Superior temporal gyrus (tissue), 1 donor: ENCODE measurements at regions not wholly inside any gene's neighbourhood (a gene's known extent, or its start where the extent isn't known, plus 50 kb on each side); places are given as distances from the start of the nearest gene placed in this dataset.

Experiments
- DNase-seq: peaks from one replicate; pipeline ENCODE4 v3.0.0-alpha.2; 2016; ENCODE audit errors: extremely low spot score

DNA sequence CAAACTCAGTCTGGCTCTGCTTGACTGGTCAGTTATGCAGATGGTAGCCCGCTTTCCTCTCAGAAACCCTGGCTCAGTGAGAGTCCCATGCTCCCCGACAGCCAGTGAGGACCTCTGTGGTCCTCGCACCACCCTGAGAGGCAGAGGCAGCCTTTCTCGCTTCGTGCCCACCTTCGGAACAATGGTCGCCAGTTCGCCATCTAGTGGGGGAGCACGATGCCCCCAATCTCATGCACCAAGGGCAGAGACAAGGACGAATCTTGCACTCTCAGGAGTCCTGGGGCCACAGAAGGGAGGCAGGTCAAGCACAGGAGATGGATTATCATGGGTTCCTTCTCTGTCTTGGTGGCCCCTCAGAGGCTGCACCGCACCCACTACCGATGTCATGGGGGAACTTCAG is 75.2 kb downstream of the RHCG start:
- DNase-seq = no peak

DNA sequence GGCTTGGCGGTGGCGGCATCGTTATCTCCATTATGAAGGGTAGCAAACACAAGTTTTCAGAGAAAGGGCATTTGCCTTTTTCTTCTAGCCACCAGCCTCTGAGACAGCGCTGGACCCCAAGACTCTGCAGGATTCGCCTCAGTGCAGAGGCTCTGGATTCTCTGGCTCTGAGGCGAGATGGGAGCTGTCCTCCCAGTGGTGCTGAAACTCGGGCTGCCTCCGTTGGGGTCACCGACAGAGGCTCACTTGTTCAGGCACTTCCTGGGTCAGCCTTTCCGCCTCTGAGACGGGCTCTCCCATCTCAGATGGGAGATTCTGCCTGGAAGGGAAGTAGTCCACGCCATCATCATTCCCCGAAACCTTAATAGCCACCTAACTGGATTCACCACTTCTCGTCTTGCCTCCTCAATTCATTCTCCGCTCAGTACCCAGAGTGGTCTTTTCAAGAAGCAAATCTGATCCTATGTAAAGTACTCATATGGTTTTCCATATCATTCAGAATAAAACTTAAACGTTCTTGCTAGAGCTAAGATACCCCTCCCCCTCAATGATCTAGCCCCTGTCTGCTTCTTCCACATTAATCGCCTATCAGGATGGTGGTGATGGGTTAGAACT is 76.9 kb downstream of the RHCG start:
- no peak for DNase-seq

DNA sequence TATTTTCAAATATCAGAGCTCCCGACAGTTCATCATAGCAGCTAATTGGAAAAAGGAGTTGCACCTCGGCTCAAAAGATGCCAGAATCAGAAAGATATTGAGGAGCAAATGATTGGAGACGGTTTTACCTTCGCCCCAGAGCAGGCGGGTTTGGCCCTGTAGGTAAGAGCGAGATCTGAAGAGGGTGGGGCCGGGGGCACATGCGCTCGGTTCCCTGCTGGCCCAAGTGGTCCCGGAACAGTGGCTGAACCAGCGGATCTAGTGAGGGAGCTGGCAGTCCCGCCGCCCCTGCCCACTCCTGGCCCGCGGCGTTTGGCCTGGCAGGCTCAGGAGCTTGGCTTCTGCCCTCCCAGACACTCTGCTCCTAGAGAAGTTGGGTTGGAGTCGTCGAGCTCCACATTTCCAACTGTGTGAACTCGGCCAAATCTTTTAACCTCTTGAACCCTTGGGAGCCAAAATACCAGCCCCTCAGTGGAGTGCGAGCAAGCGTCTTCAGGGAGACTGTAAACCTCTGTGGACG is 79.1 kb downstream of the RHCG start:
- no peak for DNase-seq

DNA sequence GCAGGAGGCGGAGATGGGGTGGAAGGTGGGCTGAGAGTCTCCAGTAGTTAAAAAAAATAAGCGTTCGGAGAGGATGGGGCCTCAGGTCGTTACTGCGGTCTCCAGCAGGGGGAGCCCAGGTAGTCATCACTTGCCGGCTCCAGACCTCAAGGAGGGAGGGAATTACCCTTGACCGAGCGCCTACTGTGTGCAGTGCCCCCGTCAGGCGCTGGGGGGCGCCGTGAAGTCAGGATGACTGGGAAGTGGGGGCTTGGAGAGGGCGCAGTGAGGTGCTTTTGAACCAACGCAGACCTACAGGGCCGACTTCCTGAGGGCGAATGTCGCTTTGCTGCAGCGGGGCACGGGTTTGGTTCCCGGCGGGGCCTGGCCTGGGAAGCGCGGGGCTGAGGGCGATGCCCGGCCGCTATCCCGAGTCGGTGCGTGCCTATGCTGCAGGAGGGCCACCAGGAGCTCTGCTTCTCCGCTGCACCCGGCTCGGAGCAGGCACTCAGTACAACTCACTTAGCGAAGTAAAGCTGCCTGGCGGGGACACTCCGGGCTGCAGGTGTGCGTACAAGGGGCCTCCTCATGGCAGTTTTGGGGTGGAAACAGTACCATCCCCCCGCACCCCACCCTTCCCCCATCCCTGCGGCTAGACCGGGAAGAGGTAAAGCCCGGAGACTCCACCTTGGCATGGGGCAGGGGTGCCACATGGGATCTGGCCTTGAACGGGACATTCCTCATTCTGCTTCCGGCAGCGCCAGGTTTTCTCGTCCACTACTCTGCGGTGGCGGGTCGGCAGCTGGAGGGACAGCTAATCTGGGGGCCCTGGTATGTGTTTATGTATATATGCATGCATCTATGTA is 79.8 kb downstream of the RHCG start:
- no peak for DNase-seq

DNA sequence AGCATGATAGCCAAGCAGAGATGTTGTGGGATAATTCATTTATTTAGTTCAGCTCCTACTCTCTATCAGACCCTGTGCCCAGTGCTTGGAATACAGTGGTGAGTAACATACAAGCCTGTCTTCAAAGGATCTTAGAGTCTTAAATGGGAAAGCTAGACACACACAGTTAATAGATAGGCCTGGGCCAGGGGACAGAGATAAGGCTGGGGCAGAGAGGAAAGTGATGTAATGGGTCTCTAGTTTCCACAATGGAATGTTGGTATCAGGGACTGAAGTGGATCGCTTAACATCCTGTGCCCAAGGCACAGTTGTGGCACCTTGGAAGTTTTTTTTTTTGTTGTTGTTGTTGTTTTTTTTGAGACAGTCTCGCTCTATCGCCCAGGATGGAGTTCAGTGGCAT is 79.9 kb upstream of the POLG start:
- no peak for DNase-seq

DNA sequence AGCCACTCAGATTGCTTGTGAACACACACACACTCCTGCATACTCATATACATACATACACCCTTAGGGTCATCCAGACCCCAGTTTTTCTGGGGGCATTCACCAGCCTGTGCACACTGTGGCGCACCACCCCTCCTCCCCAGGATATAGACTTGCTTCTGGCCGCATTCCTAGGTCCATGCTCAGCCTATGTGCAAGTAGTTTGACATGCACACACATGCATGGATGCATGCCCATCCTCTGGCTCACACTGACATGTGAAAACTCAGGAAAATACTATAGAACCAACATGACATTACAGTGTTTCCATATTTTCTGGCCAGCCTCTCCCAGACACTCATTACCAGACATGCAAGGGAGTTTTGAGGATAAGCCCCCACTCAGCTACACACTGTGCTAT is 79.3 kb upstream of the POLG start:
- DNase-seq = no peak

DNA sequence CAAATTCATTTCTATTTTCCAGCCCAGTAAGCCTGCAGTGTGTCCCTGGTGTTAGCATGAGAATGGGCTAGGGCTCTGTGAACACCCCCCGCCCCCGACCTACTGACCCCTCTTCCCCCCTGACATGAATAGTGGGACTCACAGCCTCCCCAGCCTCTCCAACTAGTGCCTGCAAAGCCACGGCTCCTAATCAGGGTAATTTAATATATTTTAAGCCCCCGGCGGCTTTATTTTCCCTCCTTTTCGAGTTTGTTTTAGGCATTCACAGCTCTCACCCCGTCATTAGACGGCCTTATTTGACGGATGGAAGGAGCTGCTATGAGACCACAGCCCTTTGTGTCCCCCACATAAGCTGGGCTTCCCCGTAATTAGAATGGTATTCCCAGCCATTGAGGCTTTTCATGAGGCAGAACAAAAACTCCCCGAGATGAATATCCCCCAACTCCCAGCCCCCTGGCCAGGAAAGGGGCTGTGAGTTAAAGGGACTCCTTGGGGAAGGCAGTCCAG is 78.3 kb upstream of the POLG start:
- DNase-seq = no peak

DNA sequence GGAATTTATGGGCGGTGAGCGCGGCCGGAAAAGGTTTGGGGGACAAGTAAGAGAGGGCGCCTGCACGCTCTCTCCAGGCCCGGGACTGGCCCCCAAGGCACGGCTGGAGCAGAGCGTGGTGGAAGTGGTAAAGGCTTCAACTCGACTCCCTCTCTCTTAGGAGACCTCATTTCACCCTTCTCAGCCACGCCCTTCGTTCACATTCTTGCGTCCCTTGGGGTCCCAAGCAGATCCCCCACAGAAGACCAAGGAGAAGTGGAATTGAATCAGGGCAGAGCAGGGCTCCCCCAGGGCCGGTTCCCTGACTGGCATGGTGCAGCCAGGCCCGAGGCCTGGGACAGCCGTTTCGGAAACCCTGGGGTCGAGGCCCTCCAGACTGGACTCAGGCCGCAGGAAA is 75.4 kb upstream of the POLG start:
- no peak for DNase-seq

DNA sequence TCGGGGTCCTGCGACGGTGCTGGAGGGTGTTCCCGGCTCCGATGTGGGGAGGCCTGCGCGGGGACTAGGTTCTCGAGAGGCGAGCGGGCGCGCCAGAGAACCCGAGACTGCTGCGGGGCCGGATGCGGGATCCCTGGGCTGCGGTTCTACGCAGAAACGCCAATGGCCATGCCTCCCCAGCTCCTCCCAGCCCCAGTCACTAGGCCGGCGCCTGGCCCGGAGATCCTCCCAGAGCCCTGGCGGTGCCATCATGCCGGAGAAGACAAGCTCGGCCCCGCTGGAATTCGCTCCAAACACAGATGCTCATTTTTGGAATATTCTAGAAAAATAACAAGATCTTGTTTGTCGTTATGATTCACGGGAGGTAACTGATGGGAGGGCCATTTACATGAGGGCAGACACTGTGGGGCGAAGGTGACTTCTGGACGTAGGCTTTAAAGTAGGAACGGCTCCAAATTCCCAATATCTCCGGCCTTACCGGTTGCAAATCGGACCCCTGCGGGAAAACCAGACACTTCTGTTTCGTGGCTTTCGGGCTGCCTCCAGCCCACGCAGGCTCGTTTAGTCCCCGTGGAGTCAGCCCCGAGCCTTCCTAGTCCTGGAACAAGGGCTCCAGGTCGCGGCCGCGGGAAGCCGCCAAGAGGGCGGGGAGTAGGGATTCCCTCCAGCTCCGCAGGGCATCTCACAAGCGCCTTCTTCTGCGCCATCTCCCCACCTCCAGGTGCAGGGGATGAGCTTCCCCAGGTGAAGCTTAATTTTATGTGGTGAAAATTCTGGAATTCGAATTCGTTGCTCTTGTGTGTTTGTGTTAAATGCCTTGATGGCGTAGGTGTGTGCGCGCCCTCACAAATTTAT is 74.8 kb upstream of the POLG start:
- DNase-seq = no peak

DNA sequence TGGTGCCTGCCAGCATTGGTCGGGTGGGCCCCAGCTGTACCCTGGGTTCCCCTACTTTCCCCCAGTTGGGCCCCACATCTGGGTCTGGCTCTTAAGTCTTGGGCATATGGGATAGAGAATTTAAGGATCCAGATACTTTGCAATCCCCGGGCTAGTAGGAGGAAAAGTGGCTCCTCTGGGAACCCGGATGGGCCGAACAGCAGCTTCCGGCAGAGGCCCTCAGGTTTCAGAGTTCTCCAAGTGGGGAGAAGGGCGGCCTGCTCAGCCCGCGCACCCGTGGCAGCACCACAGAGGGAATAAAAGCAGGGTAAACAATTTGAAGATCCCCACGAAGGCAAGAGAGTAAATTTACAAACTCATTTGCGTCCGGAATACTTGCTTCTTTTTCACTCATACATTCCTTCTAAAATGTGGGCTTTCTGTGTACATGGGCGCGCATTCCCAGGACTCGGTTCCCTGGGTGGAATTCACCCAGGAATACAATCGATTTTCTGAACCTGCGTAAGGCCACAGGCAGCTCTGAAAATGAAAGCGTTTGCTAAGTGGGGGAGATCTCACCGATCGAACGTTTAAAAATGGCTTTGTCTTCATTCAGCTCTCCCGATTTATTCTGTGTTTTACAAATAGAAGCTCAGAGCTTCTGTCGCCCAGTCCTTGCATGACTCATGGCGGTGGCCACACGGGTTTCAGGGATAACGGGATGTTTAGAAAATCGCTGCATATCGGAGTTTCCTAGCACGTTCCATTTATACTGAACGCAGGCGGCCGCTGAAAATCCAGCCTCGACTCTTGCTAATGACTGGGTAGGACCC is 74.0 kb upstream of the POLG start:
- DNase-seq = peak; percentile 40

DNA sequence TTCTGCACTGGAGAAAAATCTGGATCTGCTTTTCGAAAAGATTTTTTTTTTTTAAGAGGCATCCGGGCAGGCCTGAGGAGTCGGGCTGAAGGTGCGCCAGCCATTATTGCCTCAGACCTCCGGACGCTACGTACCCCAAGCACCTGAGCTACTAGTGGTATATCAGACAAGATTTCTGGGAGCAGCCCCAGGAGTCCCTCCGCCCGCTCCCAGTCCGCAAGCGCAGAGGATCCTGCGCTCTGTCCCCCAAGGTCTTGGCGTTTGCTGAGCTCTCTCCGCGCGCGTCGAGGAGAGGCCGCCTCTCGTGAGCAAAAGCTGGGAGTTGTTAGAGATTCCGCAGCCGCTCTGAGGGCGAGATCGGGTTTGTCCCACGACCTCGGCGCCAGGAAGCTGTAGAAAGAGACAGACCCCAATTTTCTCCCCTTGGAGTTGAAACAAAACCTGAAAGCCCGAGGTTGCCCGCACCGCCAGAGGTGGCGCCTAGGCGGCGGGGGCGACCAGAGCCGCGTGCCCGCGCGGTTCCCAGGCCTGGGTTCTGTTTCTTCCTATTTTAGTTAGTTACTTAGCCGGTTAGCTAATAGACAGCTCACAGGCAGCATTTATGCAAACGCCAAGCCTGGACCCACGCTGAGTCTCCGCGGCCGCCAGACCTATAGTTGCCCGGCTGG is 72.5 kb upstream of the POLG start:
- DNase-seq = no peak

DNA sequence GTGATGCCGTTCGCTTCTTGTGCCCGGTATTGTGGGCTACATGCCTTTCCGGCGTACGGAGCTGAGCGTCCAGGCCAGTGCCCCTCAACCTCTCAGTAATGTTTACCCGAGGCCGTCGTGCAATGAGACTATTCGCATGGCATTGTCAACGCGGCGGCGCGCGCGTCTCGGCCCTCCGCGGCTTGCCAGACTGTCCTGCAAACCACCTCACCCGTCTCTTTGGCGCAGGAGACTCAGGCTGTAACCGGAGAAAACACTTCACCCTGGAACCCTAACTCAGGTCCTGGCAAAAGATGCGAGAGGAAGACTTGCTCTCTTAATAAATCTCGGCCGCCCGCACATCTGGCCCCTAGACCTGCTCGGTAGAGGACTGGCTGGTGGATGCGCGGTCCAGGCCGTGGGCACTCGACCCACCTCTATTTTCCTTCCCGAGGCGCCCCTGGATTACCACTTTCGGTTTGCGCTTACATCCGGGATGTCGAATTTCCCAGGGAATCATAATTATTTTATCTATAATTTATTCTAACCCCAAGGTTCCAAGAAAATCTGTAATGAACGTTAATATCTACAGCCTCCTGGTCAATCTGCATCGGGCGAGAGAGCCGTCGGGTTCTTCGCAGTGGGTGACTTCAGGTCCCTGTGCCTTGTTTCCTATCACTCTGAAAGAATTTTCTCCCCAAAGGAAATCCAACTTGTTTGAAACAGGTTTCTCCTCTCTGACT is 71.8 kb upstream of the POLG start:
- DNase-seq = no peak

DNA sequence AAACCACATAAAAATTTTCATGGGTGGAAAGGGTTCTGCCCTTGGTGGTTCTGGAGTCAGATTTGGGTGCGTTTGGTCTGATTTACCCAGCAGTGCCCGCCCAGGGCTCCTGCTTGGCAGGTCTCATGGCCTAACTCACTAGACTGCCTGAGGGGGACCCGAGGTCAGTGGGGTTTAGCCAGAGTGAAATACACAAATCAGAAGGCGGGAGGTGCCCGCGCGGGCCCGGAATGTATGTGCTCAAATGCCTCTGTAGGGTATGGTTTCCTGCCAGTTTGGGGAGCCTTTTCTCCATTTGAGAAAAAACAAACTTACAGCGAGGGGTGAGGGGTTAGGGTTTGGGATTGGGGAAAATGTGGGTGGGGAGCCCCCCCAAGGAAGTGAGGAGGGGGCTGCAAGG is 70.9 kb upstream of the POLG start:
- no peak for DNase-seq

DNA sequence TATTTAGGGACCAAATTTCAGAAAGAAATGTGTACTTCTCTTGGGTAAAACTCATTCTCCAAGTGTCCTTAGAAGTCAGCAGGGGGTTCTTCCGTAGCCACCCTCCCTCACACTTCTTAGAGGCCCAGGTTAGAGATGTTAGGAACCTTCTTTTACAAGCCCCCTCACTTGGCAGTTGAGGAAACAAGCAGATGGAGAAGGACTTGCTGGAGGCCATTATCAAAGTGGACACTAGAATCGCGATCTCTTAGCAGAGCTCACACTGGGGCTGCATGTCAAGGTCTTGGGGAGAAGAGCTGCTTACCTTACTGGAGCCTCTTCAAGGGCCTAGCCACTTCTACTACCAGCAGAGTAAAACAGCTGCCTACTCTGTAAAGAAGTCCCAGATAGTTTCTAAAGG is 69.4 kb upstream of the POLG start:
- DNase-seq = no peak

DNA sequence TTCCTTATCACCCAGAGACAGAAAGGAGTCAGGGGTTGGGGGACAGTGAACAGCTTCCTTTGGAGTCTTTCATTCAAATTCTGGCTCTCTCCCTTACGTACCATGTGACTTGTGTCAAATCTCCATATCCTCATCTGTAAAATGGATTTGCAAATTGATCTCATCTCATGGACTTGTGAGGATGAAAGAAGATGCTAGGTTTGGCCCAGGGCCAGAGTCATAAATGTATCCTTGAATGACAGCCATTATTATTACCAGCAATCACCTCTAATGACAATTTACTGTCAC is 67.8 kb upstream of the POLG start:
- no peak for DNase-seq

DNA sequence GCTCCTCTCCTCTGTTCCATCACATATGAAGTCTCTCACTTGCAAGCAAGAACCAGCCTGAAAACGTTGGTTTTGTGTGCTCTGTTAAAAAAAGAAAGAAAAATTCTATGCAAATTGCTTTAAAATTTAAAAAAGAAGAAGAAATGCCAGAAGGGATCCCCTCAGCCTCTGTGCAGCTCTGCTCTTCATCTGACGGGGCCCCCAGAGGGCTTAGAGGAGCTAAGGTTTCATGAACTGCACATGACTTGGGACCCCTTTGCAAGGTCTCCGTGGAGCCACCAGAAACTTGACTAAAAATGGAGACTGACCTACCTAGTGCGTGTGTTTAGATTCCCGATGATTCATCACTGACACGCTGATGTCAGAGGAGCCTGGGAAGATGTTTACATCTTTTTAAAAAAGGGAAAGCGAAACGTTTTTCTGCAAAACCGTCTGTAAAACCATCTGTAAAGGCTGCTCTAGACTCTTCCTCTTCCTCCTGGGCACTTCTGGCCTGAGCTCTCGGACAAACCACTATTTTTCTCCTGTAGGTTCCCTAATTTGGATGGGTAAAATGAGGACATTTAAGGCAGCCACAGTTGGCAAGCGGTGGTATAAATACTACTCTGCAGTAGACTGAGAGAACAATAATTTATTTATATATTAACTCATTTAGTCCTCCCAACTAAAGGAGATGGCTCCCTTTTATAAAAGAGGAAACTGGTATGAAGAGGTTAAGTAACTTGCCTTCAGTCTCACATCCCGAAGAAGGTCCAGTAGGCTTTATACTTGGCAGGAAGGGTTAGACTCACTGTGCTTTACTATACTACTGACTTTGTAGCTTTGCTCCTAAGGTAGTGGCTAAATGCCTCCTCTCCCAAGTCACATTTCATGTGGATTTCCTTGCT is 67.2 kb upstream of the POLG start:
- DNase-seq = peak; percentile 67

DNA sequence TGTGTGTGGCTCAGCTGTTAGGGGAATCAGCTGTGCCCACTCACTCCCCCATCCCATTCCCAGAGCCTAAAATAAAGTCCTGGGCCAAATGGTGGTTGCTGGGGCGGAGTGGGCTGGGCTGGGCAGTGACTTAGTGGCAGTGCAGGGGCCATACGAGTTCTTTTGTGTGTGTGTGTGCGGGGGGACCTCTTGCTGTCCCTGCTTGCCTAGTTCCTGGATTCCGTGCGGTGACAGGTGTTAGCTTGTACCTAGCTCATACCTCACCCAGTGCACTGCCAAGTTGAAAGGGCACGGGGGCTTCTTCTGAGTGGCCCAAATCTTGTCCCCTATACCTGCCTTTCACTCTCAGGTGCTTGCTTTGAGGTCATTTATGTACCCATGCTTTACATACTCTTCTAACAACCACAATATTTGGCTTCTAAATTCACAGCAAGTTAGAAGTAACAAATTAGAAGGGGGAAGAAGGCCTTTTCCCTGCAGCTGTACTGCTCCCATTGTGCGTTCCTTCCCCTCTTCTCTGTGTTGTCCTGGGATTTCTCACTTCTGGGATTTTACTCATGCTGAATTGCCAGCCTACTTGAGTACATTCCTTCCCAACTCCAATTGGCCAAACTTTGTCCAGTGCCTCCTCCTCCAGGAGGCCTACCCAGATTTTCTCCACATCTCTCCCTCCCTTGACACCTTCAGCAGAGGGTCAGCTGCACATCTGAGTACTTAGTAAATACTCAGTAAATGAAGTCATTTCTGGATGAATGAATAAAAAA is 66.3 kb upstream of the POLG start:
- no peak for DNase-seq

DNA sequence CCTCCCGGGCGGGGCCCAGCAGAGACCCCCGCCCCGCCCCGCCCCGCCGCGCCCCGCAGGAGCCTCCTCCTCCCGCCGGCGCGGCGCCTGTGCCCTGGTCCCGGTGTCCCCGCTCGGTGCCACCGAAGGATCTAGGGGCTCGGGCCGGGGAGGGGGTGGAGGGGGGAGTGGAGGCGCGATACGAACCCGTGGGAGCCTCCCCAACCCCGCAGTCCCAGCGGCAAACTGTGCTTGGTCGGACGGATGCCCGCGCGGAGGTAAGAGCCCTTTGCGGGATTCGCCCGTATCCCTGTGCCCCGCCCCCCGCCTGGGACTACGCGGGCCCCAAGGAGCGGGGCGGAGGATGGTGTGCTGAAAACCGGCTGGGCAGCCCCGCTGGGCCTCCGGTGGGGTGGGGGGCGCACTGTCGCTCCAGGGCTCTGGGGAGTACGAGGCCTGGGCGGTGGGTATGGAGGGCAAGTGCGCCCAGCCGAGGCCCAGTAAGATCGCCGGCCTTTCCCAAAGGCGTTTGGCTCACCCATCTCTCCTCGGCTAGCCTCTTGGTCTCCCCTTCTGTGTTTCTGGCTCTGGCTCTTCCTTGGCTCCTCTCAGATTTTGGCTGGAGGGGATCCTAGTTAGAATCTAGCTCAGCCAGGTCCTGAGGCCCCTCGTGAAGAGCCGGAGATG is 65.6 kb upstream of the POLG start:
- DNase-seq = no peak
